DMS53 treated with DMSO at 0.1 percent for 48 hours (cell line): ENCODE measurements at regions not wholly inside any gene's neighbourhood (a gene's known extent, or its start where the extent isn't known, plus 50 kb on each side); places are given as distances from the start of the nearest gene placed in this dataset.

ENCODE experiments used
- DNase-seq: peaks from one replicate; lab custom pipeline; 2025; ENCODE audit not compliant: unreplicated experiment; lab: John Stamatoyannopoulos, UW

- no peak for DNase-seq
Measured at GRCh38 chrX:30156880-30157560, 58.3 kb upstream of the MAGEB2 start.

- DNase-seq = no peak
Measured at GRCh38 chrX:30161043-30161442, 54.3 kb upstream of the MAGEB2 start.
